ENCODE measurements at regions not wholly inside any gene's neighbourhood (a gene's known extent, or its start where the extent isn't known, plus 50 kb on each side); places are given as distances from the start of the nearest gene placed in this dataset.

- no peaks in the 10 kb centered on the region for H3K9me3 ChIP-seq (ENCODE audit: control insufficient read depth, insufficient read depth, low read depth, low read length)
- ChIA-PET CTCF (no interaction called here), POLR2A (no interaction called here)
- H3K27ac ChIP-seq (ENCODE audit: extremely low read depth, low read depth, low read length): no peak overlapping the region
- no peaks in the 10 kb centered on the region for H3K4me1 ChIP-seq (ENCODE audit: control insufficient read depth, insufficient read depth, low read length)
- H3K36me3 ChIP-seq (ENCODE audit: control insufficient read depth in 2 of 2, insufficient read depth in 1 of 2, low read length in 2 of 2): no peaks in the 10 kb centered on the region
- no peak overlapping the region for H3K4me3 ChIP-seq (ENCODE audit: low read depth, low read length)
- TF ChIP-seq ZNF792 (tag by site-specific recombination; IDR thresholded peaks at IDR 0.05) (no peak), GLIS1 (tag by site-specific recombination; IDR thresholded peaks at IDR 0.05) (no peak), ZNF248 (tag by site-specific recombination; IDR thresholded peaks at IDR 0.05) (no peak), YY1 (tag by site-specific recombination; IDR thresholded peaks at IDR 0.05) (no peak), ZNF121 (tag by site-specific recombination; IDR thresholded peaks at IDR 0.05) (no peak), ZNF785 (tag by site-specific recombination; IDR thresholded peaks at IDR 0.05) (no peak), ZNF19 (tag by site-specific recombination; IDR thresholded peaks at IDR 0.05; ENCODE audit: low read depth) (no peak), ZFP41 (tag by site-specific recombination; IDR thresholded peaks at IDR 0.05; ENCODE audit: borderline replicate concordance) (no peak), ZNF747 (tag by site-specific recombination; IDR thresholded peaks at IDR 0.05) (no peak), ZNF112 (tag by site-specific recombination; IDR thresholded peaks at IDR 0.05) (no peak), ZNF837 (tag by site-specific recombination; IDR thresholded peaks at IDR 0.05) (no peak), ZNF18 (tag by site-specific recombination; IDR thresholded peaks at IDR 0.05) (no peak), ZBTB21 (tag by site-specific recombination; IDR thresholded peaks at IDR 0.05) (no peak)
- TF ChIP-seq, protein P1, sequence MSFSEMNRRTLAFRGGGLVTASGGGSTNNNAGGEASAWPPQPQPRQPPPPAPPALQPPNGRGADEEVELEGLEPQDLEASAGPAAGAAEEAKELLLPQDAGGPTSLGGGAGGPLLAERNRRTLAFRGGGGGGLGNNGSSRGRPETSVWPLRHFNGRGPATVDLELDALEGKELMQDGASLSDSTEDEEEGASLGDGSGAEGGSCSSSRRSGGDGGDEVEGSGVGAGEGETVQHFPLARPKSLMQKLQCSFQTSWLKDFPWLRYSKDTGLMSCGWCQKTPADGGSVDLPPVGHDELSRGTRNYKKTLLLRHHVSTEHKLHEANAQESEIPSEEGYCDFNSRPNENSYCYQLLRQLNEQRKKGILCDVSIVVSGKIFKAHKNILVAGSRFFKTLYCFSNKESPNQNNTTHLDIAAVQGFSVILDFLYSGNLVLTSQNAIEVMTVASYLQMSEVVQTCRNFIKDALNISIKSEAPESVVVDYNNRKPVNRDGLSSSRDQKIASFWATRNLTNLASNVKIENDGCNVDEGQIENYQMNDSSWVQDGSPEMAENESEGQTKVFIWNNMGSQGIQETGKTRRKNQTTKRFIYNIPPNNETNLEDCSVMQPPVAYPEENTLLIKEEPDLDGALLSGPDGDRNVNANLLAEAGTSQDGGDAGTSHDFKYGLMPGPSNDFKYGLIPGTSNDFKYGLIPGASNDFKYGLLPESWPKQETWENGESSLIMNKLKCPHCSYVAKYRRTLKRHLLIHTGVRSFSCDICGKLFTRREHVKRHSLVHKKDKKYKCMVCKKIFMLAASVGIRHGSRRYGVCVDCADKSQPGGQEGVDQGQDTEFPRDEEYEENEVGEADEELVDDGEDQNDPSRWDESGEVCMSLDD (tag by site-specific recombination; IDR thresholded peaks at IDR 0.05): no peak
- TF ChIP-seq, protein P2, sequence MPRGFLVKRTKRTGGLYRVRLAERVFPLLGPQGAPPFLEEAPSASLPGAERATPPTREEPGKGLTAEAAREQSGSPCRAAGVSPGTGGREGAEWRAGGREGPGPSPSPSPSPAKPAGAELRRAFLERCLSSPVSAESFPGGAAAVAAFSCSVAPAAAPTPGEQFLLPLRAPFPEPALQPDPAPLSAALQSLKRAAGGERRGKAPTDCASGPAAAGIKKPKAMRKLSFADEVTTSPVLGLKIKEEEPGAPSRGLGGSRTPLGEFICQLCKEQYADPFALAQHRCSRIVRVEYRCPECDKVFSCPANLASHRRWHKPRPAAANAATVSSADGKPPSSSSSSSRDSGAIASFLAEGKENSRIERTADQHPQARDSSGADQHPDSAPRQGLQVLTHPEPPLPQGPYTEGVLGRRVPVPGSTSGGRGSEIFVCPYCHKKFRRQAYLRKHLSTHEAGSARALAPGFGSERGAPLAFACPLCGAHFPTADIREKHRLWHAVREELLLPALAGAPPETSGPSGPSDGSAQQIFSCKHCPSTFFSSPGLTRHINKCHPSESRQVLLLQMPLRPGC (tag by site-specific recombination; IDR thresholded peaks at IDR 0.05): no peak
Measured at GRCh38 chr11:40062616-40063015, 1396.8 kb downstream of the LRRC4C start.

GRCh38 chr11:40061221-40061620, 1398.2 kb downstream of the LRRC4C start:
- Histone ChIP-seq H3K4me1 (ENCODE audit: control insufficient read depth, insufficient read depth, low read length) (no peaks in the 10 kb centered on the region), H3K36me3 (ENCODE audit: control insufficient read depth in 2 of 2, insufficient read depth in 1 of 2, low read length in 2 of 2) (no peaks in the 10 kb centered on the region), H3K27ac (ENCODE audit: extremely low read depth, low read depth, low read length) (no peak overlapping the region), H3K9me3 (ENCODE audit: control insufficient read depth, insufficient read depth, low read depth, low read length) (no peaks in the 10 kb centered on the region), H3K4me3 (ENCODE audit: low read depth, low read length) (no peak overlapping the region)
- ChIA-PET CTCF (no interaction called here), POLR2A (no interaction called here)
- TF ChIP-seq ZBTB7A (tag by site-specific recombination; IDR thresholded peaks at IDR 0.05; ENCODE audit: low read depth) (no peak), ZNF184 (tag by site-specific recombination; IDR thresholded peaks at IDR 0.05) (no peak), TCF7L2 (IDR thresholded peaks at IDR 0.05; ENCODE audit: borderline replicate concordance, low read depth, low read length) (no peak), ZFP37 (tag by site-specific recombination; IDR thresholded peaks at IDR 0.05) (no peak), KLF9 (tag by site-specific recombination; IDR thresholded peaks at IDR 0.05; ENCODE audit: low read depth) (no peak), ZNF664 (tag by site-specific recombination; IDR thresholded peaks at IDR 0.05) (no peak), ZBTB21 (tag by site-specific recombination; IDR thresholded peaks at IDR 0.05) (no peak), OSR2 (tag by site-specific recombination; IDR thresholded peaks at IDR 0.05) (no peak), ZNF341 (tag by site-specific recombination; IDR thresholded peaks at IDR 0.05; ENCODE audit: low read depth) (no peak), PRDM4 (tag by site-specific recombination; IDR thresholded peaks at IDR 0.05) (no peak), ZNF398 (tag by site-specific recombination; IDR thresholded peaks at IDR 0.05) (no peak), ZFP41 (tag by site-specific recombination; IDR thresholded peaks at IDR 0.05; ENCODE audit: borderline replicate concordance) (no peak)
- TF ChIP-seq, protein P3, sequence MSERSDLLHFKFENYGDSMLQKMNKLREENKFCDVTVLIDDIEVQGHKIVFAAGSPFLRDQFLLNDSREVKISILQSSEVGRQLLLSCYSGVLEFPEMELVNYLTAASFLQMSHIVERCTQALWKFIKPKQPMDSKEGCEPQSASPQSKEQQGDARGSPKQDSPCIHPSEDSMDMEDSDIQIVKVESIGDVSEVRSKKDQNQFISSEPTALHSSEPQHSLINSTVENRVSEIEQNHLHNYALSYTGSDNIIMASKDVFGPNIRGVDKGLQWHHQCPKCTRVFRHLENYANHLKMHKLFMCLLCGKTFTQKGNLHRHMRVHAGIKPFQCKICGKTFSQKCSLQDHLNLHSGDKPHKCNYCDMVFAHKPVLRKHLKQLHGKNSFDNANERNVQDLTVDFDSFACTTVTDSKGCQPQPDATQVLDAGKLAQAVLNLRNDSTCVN (tag by site-specific recombination; optimal IDR thresholded peaks at IDR 0.05): no peak

Measured in HEK293 (cell line).